ENCODE measurements at regions not wholly inside any gene's neighbourhood (a gene's known extent, or its start where the extent isn't known, plus 50 kb on each side); places are given as distances from the start of the nearest gene placed in this dataset.

GRCh38 chr12:30827101-30828066 lies 72.6 kb upstream of the CAPRIN2 start:
- DNase-seq, result no peak

GRCh38 chr12:30826276-30826675 lies 71.5 kb upstream of the CAPRIN2 start:
- DNase-seq, result no peak

- DNase-seq, result no peak
Measured at GRCh38 chr12:30825341-30825740, 70.6 kb upstream of the CAPRIN2 start.

GRCh38 chr12:30824311-30824710 lies 69.6 kb upstream of the CAPRIN2 start:
- DNase-seq, result no peak

- DNase-seq, result no peak
Measured at GRCh38 chr12:30823764-30824163, 69.0 kb upstream of the CAPRIN2 start.

GRCh38 chr12:30823156-30823699 lies 68.5 kb upstream of the CAPRIN2 start:
- peak in 1 of 5 experiments; percentile 39 for DNase-seq

GRCh38 chr12:30822385-30823155 lies 67.8 kb upstream of the CAPRIN2 start:
- peak in 2 of 5 experiments; percentile 15 to 37 for DNase-seq

GRCh38 chr12:30820406-30820946 lies 65.7 kb upstream of the CAPRIN2 start:
- no peak for DNase-seq

GRCh38 chr12:30818562-30818961 lies 63.8 kb upstream of the CAPRIN2 start:
- DNase-seq, result no peak

- no peak for DNase-seq
Measured at GRCh38 chr12:30816742-30817465, 62.2 kb upstream of the CAPRIN2 start.

- no peak for DNase-seq
Measured at GRCh38 chr12:30814295-30814655, 59.5 kb upstream of the CAPRIN2 start.

- no peak for DNase-seq
Measured at GRCh38 chr12:30813525-30814294, 59.0 kb upstream of the CAPRIN2 start.

GRCh38 chr12:30811966-30812365 lies 57.2 kb upstream of the CAPRIN2 start:
- DNase-seq, result no peak

- DNase-seq, result no peak
Measured at GRCh38 chr12:30810918-30811317, 56.2 kb upstream of the CAPRIN2 start.

- DNase-seq, result no peak
Measured at GRCh38 chr12:30807695-30808034, 52.9 kb upstream of the CAPRIN2 start.

GRCh38 chr12:30806989-30807694 lies 52.4 kb upstream of the CAPRIN2 start:
- peak in 2 of 5 experiments; percentile 22 to 51 for DNase-seq

GRCh38 chr12:30805959-30806358 lies 51.2 kb upstream of the CAPRIN2 start:
- no peak for DNase-seq
